Endodermal cell (in vitro differentiated cells): ENCODE measurements at regions not wholly inside any gene's neighbourhood (a gene's known extent, or its start where the extent isn't known, plus 50 kb on each side); places are given as distances from the start of the nearest gene placed in this dataset.

Source experiments
- DNase-seq: peaks from one replicate; pipeline ENCODE4 v3.0.0-alpha.2; 2017
- H3K27ac ChIP-seq: 2 replicates; pipeline ENCODE4 v1.5.1; 2013; ENCODE audit warnings: mild to moderate bottlenecking, low read depth, low read length, moderate library complexity
- H3K27me3 ChIP-seq: 2 replicates; pipeline ENCODE4 v1.6.1; 2013; ENCODE audit warnings: mild to moderate bottlenecking, low read length, moderate library complexity; ENCODE audit not compliant: insufficient read depth, control insufficient read depth, poor library complexity, severe bottlenecking
- H3K36me3 ChIP-seq: 2 replicates; pipeline ENCODE4 v1.7.0; 2013; ENCODE audit warnings: mild to moderate bottlenecking, low read length, moderate library complexity; ENCODE audit not compliant: control insufficient read depth, insufficient read depth
- H3K4me1 ChIP-seq: one replicate; pipeline ENCODE4 v1.7.0; 2013; ENCODE audit warnings: low read length; ENCODE audit not compliant: control insufficient read depth, insufficient read depth
- H3K4me3 ChIP-seq: 2 replicates; pipeline ENCODE4 v1.5.1; 2013; ENCODE audit warnings: mild to moderate bottlenecking, low read length, moderate library complexity
- H3K9ac ChIP-seq: 2 replicates; pipeline ENCODE4 v1.6.1; 2013; ENCODE audit warnings: mild to moderate bottlenecking, low read length, moderate library complexity; ENCODE audit not compliant: poor library complexity, severe bottlenecking; ENCODE audit errors: extremely low read depth
- H3K9me3 ChIP-seq: 2 replicates; pipeline ENCODE4 v1.6.1; 2013; ENCODE audit warnings: mild to moderate bottlenecking, low read length, moderate library complexity; ENCODE audit not compliant: control insufficient read depth
- H3K27ac Mint-ChIP-seq: 2 replicates; pipeline ENCODE4 v1.8.0; 2020; ENCODE audit warnings: mixed read lengths
- H3K27me3 Mint-ChIP-seq: 2 replicates; pipeline ENCODE4 v1.8.0; 2021; ENCODE audit warnings: mild to moderate bottlenecking, mixed read lengths; ENCODE audit not compliant: insufficient read depth
- H3K36me3 Mint-ChIP-seq: 2 replicates; pipeline ENCODE4 v1.8.0; 2020; ENCODE audit warnings: low read depth, mixed read lengths
- H3K4me1 Mint-ChIP-seq: 2 replicates; pipeline ENCODE4 v1.8.0; 2020; ENCODE audit warnings: mixed read lengths
- H3K4me3 Mint-ChIP-seq: 2 replicates; pipeline ENCODE4 v1.8.0; 2020; ENCODE audit warnings: mild to moderate bottlenecking, moderate library complexity, mixed read lengths
- H3K9me3 Mint-ChIP-seq: 2 replicates; pipeline ENCODE4 v1.8.0; 2020; ENCODE audit warnings: mild to moderate bottlenecking, mixed read lengths
- CTCF ChIP-seq: fragments of 200-600 bp; sonication (generic); conservative IDR thresholded peaks from 2 replicates; pipeline ENCODE4 v1.5.0; 2021; ENCODE audit warnings: antibody characterized with exemption, mild to moderate bottlenecking
- WGBS, 2 experiments: methylation state at CpG; one replicate each; pipeline versions ENCODE4 v1.1.5 to v1.1.7; 2013; ENCODE audit warnings: missing lambda C conversion rate in 2 of 2, mixed read lengths in 1 of 2; ENCODE audit not compliant: insufficient coverage in 1 of 2, insufficient read length in 1 of 2; 5-methylcytosine and 5-hydroxymethylcytosine counted together

DNA sequence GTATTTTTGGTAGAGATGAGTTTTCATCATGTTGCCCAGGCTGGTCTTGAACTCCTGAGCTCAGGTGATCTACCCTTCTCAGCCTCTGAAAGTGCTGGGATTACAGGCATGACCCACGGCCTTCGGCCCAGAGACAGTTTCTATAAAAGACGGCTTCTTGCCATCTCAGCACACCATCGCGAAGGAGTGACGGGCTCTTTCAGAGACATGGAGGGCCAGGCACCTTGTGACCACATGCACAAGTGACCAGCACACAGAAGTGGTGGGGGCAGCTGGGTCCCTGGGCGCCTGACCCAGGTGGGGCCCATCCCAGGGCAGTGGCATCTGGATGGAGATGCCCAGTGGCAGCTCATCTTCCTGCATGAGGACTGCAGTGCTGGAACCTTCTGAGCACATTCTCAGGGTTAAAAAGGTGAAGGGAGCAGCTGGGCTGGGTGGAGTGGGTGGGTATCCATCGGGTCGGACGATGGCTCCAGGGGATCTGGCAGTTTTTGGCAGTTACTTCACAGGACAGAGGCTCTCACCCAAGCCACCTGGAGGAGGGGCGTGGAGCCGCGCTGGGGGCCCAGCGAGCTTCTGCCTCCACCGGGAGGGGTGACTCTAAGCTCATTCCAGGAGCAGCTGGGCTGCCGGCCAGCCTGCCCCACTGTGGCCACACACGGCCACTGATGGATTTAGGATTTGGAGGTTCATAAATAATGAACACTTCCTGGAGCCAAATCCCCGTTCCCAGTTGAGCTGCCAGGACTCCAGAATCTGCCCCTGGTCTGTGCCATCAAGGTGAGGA lies 373.0 kb downstream of the CTTN start:
- Histone ChIP-seq H3K4me1 (no peaks in the 10 kb centered on the region), H3K9me3 (peaks cover 5% of the 10 kb centered on the region), H3K4me3 (no peak overlapping the region), H3K27me3 (no peaks in the 10 kb centered on the region), H3K9ac (no peak overlapping the region), H3K27ac (no peak overlapping the region), H3K36me3 (no peaks in the 10 kb centered on the region)
- no peak for TF ChIP-seq CTCF
- Mint-ChIP-seq H3K27me3 (no peaks in the 10 kb centered on the region), H3K4me1 (peaks cover 4% of the 10 kb centered on the region), H3K27ac (no peak overlapping the region), H3K4me3 (no peak overlapping the region), H3K9me3 (peaks cover 16% of the 10 kb centered on the region), H3K36me3 (peaks cover 4% of the 10 kb centered on the region)
- WGBS, 2 experiments = 91% methylated on average over 9 to 18 of the region's 18 CpGs
- no peak for DNase-seq

- no peaks in the 10 kb centered on the region for H3K27me3 Mint-ChIP-seq
- H3K4me1 ChIP-seq = no peaks in the 10 kb centered on the region
- peaks cover 4% of the 10 kb centered on the region for H3K4me1 Mint-ChIP-seq
- peaks cover 16% of the 10 kb centered on the region for H3K9me3 Mint-ChIP-seq
- 95 to 96% methylated on average over 8 of the region's 8 CpGs for WGBS, 2 experiments
- no peak overlapping the region for H3K27ac Mint-ChIP-seq
- no peak overlapping the region for H3K4me3 Mint-ChIP-seq
- no peaks in the 10 kb centered on the region for H3K36me3 ChIP-seq
- no peak for DNase-seq
- no peak overlapping the region for H3K27ac ChIP-seq
- H3K27me3 ChIP-seq = no peaks in the 10 kb centered on the region
- H3K9me3 ChIP-seq = peaks cover 5% of the 10 kb centered on the region
- peaks cover 1% of the 10 kb centered on the region for H3K36me3 Mint-ChIP-seq
- TF ChIP-seq CTCF = no peak
- no peak overlapping the region for H3K9ac ChIP-seq
- H3K4me3 ChIP-seq = no peak overlapping the region
Measured at GRCh38 chr11:70772950-70773349, 374.6 kb downstream of the CTTN start.

DNA sequence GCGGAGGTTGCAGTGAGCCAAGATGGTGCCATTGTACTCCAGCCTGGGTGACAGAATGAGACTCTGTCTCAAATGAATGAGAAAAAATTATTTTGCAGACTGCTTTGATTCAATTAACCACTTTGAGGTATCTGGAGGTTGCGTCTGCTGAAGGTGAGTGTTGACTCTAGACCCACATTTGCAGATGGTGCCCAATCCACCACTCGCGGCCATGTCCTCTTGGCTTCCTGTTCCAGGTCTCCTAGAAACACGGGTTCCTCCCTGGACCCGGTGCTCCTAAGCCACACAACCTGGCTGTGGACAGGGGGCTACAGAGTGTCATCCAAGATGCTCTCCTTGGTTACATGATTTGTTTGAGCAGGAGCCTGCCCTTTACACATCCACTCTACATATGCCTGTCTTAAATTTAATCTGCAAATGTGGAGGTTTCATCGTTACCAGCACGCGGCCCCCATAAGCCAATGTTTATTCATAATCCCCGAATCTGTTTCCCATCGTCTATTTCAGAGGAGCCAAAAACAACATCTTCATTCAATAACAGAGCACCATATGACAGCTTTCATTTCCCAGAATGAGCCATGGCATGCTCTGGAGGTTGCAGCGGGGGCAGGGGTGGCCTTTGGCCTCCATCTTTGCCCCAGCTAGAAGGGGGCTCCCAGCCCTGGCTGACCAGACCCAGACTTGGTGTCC lies 377.2 kb downstream of the CTTN start:
- no peak for TF ChIP-seq CTCF
- Histone ChIP-seq H3K9ac (no peak overlapping the region), H3K4me3 (no peak overlapping the region), H3K4me1 (no peaks in the 10 kb centered on the region), H3K9me3 (peaks cover 5% of the 10 kb centered on the region), H3K27ac (no peak overlapping the region), H3K27me3 (no peaks in the 10 kb centered on the region), H3K36me3 (no peaks in the 10 kb centered on the region)
- H3K27me3 Mint-ChIP-seq = no peaks in the 10 kb centered on the region
- H3K27ac Mint-ChIP-seq = no peak overlapping the region
- peaks cover 1% of the 10 kb centered on the region for H3K36me3 Mint-ChIP-seq
- peaks cover 16% of the 10 kb centered on the region for H3K9me3 Mint-ChIP-seq
- H3K4me1 Mint-ChIP-seq = peaks cover 4% of the 10 kb centered on the region
- DNase-seq = no peak
- no peak overlapping the region for H3K4me3 Mint-ChIP-seq
- WGBS, 2 experiments = 96% methylated on average over 11 to 12 of the region's 12 CpGs
